ENCODE measurements at regions not wholly inside any gene's neighbourhood (a gene's known extent, or its start where the extent isn't known, plus 50 kb on each side); places are given as distances from the start of the nearest gene placed in this dataset.

DNA sequence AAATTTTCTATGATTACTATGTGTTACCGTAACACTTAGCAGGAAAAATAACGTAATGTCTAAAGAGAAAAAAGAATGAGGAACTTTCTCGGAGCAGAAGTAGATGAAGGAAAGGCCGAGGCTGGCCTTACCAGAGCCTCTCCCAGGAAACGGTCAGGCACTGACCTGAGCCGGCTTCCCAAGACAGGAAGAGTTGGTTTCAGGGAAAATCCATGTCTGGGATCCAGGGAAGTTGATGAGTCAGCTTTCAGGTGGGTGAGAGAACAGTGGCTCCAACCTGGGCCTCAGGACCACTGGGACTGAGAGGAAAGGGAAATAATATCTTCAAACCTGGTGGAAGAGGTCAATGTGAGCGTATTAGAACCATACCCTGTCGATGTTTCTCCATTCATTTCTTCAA, 93.3 kb upstream of the UBL3 start:
- TF ChIP-seq, protein P1, sequence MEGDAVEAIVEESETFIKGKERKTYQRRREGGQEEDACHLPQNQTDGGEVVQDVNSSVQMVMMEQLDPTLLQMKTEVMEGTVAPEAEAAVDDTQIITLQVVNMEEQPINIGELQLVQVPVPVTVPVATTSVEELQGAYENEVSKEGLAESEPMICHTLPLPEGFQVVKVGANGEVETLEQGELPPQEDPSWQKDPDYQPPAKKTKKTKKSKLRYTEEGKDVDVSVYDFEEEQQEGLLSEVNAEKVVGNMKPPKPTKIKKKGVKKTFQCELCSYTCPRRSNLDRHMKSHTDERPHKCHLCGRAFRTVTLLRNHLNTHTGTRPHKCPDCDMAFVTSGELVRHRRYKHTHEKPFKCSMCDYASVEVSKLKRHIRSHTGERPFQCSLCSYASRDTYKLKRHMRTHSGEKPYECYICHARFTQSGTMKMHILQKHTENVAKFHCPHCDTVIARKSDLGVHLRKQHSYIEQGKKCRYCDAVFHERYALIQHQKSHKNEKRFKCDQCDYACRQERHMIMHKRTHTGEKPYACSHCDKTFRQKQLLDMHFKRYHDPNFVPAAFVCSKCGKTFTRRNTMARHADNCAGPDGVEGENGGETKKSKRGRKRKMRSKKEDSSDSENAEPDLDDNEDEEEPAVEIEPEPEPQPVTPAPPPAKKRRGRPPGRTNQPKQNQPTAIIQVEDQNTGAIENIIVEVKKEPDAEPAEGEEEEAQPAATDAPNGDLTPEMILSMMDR (IDR thresholded peaks at IDR 0.05) = no peak
- TF ChIP-seq, protein P2, sequence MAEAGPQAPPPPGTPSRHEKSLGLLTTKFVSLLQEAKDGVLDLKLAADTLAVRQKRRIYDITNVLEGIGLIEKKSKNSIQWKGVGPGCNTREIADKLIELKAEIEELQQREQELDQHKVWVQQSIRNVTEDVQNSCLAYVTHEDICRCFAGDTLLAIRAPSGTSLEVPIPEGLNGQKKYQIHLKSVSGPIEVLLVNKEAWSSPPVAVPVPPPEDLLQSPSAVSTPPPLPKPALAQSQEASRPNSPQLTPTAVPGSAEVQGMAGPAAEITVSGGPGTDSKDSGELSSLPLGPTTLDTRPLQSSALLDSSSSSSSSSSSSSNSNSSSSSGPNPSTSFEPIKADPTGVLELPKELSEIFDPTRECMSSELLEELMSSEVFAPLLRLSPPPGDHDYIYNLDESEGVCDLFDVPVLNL (CRISPR knock-in tag; IDR thresholded peaks at IDR 0.05; ENCODE audit: borderline replicate concordance, low read depth) = no peak
- no peak for TF ChIP-seq ZNF671 (CRISPR knock-in tag; IDR thresholded peaks at IDR 0.05)
- TF ChIP-seq ZNF121 (CRISPR knock-in tag; IDR thresholded peaks at IDR 0.05) = no peak
- no peak for TF ChIP-seq NR1H2 (CRISPR knock-in tag; IDR thresholded peaks at IDR 0.05)
- TF ChIP-seq, protein P3, sequence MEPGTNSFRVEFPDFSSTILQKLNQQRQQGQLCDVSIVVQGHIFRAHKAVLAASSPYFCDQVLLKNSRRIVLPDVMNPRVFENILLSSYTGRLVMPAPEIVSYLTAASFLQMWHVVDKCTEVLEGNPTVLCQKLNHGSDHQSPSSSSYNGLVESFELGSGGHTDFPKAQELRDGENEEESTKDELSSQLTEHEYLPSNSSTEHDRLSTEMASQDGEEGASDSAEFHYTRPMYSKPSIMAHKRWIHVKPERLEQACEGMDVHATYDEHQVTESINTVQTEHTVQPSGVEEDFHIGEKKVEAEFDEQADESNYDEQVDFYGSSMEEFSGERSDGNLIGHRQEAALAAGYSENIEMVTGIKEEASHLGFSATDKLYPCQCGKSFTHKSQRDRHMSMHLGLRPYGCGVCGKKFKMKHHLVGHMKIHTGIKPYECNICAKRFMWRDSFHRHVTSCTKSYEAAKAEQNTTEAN (CRISPR knock-in tag; IDR thresholded peaks at IDR 0.05) = no peak
- TF ChIP-seq ATF1 (CRISPR knock-in tag; IDR thresholded peaks at IDR 0.05) = no peak
- no peak for TF ChIP-seq MYBL2 (CRISPR knock-in tag; IDR thresholded peaks at IDR 0.05)
- no peak for TF ChIP-seq CBFB (CRISPR knock-in tag; IDR thresholded peaks at IDR 0.05; ENCODE audit: low read depth)
- no peak for TF ChIP-seq JAZF1 (CRISPR knock-in tag; IDR thresholded peaks at IDR 0.05)
- TF ChIP-seq PRRX2 (CRISPR knock-in tag; IDR thresholded peaks at IDR 0.05) = no peak
- TF ChIP-seq CREB1 (CRISPR knock-in tag; IDR thresholded peaks at IDR 0.05) = no peak
- TF ChIP-seq RELA (CRISPR knock-in tag; IDR thresholded peaks at IDR 0.05; ENCODE audit: borderline replicate concordance) = no peak
